ENCODE measurements at regions not wholly inside any gene's neighbourhood (a gene's known extent, or its start where the extent isn't known, plus 50 kb on each side); places are given as distances from the start of the nearest gene placed in this dataset.

GRCh38 chr4:81838586-81838985 lies 366.9 kb upstream of the RASGEF1B start:
- H3K9me3 ChIP-seq = no peaks in the 10 kb centered on the region
- TF ChIP-seq, protein P1, sequence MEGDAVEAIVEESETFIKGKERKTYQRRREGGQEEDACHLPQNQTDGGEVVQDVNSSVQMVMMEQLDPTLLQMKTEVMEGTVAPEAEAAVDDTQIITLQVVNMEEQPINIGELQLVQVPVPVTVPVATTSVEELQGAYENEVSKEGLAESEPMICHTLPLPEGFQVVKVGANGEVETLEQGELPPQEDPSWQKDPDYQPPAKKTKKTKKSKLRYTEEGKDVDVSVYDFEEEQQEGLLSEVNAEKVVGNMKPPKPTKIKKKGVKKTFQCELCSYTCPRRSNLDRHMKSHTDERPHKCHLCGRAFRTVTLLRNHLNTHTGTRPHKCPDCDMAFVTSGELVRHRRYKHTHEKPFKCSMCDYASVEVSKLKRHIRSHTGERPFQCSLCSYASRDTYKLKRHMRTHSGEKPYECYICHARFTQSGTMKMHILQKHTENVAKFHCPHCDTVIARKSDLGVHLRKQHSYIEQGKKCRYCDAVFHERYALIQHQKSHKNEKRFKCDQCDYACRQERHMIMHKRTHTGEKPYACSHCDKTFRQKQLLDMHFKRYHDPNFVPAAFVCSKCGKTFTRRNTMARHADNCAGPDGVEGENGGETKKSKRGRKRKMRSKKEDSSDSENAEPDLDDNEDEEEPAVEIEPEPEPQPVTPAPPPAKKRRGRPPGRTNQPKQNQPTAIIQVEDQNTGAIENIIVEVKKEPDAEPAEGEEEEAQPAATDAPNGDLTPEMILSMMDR (IDR thresholded peaks at IDR 0.05; ENCODE audit: low read depth, low read length) = no peak
- no peaks in the 10 kb centered on the region for H3K36me3 ChIP-seq
- DNase-seq = no peak
- no peaks in the 10 kb centered on the region for H3K4me1 ChIP-seq
- H3K4me3 ChIP-seq (ENCODE audit: low read depth, low read length) = no peak overlapping the region
- H3K27me3 ChIP-seq = peaks cover 2% of the 10 kb centered on the region; the same call in 1 of the 2 replicates

- Histone ChIP-seq H3K36me3 (no peaks in the 10 kb centered on the region), H3K9me3 (no peaks in the 10 kb centered on the region), H3K4me1 (no peaks in the 10 kb centered on the region), H3K27me3 (peaks cover 2% of the 10 kb centered on the region; the same call in 1 of the 2 replicates), H3K4me3 (ENCODE audit: low read depth, low read length) (no peak overlapping the region)
- TF ChIP-seq, protein P1 (IDR thresholded peaks at IDR 0.05; ENCODE audit: low read depth, low read length) = no peak
- DNase-seq = no peak
Measured at GRCh38 chr4:81836716-81837115, 365.0 kb upstream of the RASGEF1B start.

DNA sequence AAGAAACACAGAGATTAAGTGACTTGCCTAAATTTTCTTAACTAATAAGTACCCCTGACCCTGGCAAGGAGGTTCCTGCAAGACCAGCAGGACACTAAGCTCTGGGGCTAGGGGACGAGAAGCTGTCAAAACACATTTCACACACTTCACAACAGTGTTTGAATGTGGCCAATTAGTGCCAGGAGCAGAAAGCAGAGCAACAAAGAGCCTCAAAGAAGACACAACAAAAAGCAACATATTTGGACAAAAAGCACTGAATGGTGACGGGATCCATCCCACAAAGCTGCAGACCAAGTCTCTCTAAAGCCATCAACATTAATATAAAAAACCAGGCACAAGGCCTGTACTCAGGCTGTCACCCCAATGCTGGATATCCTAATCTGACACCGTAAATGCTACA lies 361.9 kb upstream of the RASGEF1B start:
- Histone ChIP-seq H3K36me3 (no peaks in the 10 kb centered on the region), H3K9me3 (no peaks in the 10 kb centered on the region), H3K4me3 (ENCODE audit: low read depth, low read length) (no peak overlapping the region), H3K4me1 (no peaks in the 10 kb centered on the region), H3K27me3 (no peaks in the 10 kb centered on the region)
- no peak for DNase-seq
- TF ChIP-seq, protein P1 (IDR thresholded peaks at IDR 0.05; ENCODE audit: low read depth, low read length) = no peak

DNA sequence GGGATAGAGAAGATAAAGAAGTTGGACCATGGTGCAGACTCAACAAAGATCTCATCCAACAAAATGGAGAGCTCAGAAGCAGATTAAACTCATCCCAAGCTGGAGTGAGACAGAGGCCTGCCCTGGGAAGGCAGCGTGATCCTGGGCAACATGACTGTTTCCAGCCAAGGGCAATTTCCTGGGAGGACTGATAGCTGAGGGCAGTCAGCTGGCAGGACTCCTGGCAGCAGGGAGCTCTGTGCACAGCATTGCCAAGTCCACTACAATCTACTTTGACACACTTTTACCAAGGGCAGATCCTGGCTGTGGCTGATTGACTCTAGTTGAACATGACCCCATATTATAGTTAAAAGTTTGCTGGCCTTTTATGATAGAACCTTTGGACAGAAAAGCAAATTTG lies 357.3 kb upstream of the RASGEF1B start:
- TF ChIP-seq, protein P1 (IDR thresholded peaks at IDR 0.05; ENCODE audit: low read depth, low read length) = no peak
- no peak for DNase-seq
- Histone ChIP-seq H3K4me1 (no peaks in the 10 kb centered on the region), H3K36me3 (no peaks in the 10 kb centered on the region), H3K9me3 (no peaks in the 10 kb centered on the region), H3K4me3 (ENCODE audit: low read depth, low read length) (no peak overlapping the region), H3K27me3 (no peaks in the 10 kb centered on the region)

DNA sequence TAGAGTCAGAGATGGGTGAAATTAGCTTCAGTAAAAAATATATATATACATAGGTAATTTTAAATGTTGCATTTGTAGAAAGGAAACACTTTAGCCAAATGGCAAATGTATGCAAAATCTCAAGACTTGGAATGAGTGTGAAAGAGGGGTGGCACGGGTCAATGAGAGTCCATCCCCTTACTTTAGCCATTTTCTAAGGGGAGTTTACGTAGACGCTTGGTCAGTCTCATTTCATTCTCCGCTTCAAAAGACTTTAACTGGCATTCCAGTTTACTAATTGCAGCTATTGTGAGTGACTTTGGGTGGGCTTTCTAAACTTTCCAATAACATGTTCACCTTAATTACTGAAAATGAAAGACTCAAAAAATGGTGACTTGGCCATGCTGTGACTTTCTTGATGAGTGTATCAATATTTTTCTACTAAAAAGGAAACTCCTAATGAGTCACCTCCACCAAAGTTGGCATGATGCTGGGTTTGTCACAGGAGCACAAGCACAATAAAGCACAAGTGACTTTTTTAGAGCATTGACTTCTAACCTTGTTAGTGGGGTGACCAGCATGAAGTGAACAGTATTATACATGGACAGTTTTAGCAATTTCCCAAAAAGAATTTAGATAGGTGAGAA lies 356.0 kb upstream of the RASGEF1B start:
- Histone ChIP-seq H3K4me3 (ENCODE audit: low read depth, low read length) (no peak overlapping the region), H3K27me3 (no peaks in the 10 kb centered on the region), H3K9me3 (no peaks in the 10 kb centered on the region), H3K36me3 (no peaks in the 10 kb centered on the region), H3K4me1 (no peaks in the 10 kb centered on the region)
- TF ChIP-seq, protein P1 (IDR thresholded peaks at IDR 0.05; ENCODE audit: low read depth, low read length) = no peak
- no peak for DNase-seq

- no peaks in the 10 kb centered on the region for H3K27me3 ChIP-seq
- no peak overlapping the region for H3K4me3 ChIP-seq (ENCODE audit: low read depth, low read length)
- no peak for DNase-seq
- no peaks in the 10 kb centered on the region for H3K9me3 ChIP-seq
- no peaks in the 10 kb centered on the region for H3K4me1 ChIP-seq
- no peaks in the 10 kb centered on the region for H3K36me3 ChIP-seq
- TF ChIP-seq, protein P1 (IDR thresholded peaks at IDR 0.05; ENCODE audit: low read depth, low read length) = no peak
Measured at GRCh38 chr4:81826817-81827424, 355.2 kb upstream of the RASGEF1B start.

Measured in BE2C (cell line).